ENCODE measurements at regions not wholly inside any gene's neighbourhood (a gene's known extent, or its start where the extent isn't known, plus 50 kb on each side); places are given as distances from the start of the nearest gene placed in this dataset.

DNA sequence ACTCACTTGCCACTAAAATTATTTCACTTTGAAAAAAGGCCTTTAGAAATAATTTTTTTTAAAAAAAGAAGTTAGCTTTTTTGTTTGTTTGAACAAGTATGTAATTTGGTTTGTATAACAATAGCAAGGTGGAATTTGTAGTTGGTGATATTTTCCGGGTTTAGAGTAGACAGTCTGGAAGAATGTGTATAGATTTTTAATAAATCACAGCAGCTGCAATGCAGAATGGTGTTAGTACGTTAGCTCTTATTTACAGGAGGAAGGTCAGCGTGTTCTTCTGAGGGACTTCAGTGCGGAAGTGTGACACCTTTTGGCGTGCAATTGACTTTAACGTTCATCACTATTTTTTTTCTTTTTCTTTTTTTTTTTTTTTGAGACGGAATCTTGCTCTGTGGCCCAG lies 115.4 kb downstream of the PLEKHG1 start:
- TF ChIP-seq, protein P1, sequence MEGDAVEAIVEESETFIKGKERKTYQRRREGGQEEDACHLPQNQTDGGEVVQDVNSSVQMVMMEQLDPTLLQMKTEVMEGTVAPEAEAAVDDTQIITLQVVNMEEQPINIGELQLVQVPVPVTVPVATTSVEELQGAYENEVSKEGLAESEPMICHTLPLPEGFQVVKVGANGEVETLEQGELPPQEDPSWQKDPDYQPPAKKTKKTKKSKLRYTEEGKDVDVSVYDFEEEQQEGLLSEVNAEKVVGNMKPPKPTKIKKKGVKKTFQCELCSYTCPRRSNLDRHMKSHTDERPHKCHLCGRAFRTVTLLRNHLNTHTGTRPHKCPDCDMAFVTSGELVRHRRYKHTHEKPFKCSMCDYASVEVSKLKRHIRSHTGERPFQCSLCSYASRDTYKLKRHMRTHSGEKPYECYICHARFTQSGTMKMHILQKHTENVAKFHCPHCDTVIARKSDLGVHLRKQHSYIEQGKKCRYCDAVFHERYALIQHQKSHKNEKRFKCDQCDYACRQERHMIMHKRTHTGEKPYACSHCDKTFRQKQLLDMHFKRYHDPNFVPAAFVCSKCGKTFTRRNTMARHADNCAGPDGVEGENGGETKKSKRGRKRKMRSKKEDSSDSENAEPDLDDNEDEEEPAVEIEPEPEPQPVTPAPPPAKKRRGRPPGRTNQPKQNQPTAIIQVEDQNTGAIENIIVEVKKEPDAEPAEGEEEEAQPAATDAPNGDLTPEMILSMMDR (tag by site-specific recombination; IDR thresholded peaks at IDR 0.05): no peak
- TF ChIP-seq ZEB2 (tag by site-specific recombination; IDR thresholded peaks at IDR 0.05) (no peak), ZNF670 (tag by site-specific recombination; IDR thresholded peaks at IDR 0.05; ENCODE audit: low read depth) (no peak), OSR2 (tag by site-specific recombination; IDR thresholded peaks at IDR 0.05) (no peak)
